GM12878 (cell line): ENCODE measurements at regions not wholly inside any gene's neighbourhood (a gene's known extent, or its start where the extent isn't known, plus 50 kb on each side); places are given as distances from the start of the nearest gene placed in this dataset.

Experiments
- IRF3 ChIP-seq: fragments of 450-650 bp; IDR thresholded peaks from 2 replicates; pipeline ENCODE4 v1.6.1; 2014; ENCODE audit warnings: mild to moderate bottlenecking
- IRF4 ChIP-seq: IDR thresholded peaks from 2 replicates; pipeline ENCODE4 v1.6.1; 2011; ENCODE audit warnings: low read depth, low read length
- NFYA ChIP-seq: IDR thresholded peaks from 2 replicates; pipeline ENCODE4 v1.6.1; 2011; ENCODE audit warnings: low read depth, mild to moderate bottlenecking, low read length, improper control_type of control experiment, borderline replicate concordance
- REST ChIP-seq: IDR thresholded peaks from 2 replicates; pipeline ENCODE4 v1.6.1; 2012; ENCODE audit warnings: mild to moderate bottlenecking, low read depth, low read length
- SIX5 ChIP-seq: IDR thresholded peaks from 2 replicates; pipeline ENCODE4 v1.6.1; 2011; ENCODE audit warnings: mild to moderate bottlenecking, low read depth, low read length, moderate library complexity; ENCODE audit not compliant: severe bottlenecking
- SRF ChIP-seq, 2 experiments: IDR thresholded peaks; 2 replicates each; pipeline ENCODE4 v1.6.1; 2011; ENCODE audit warnings: low read depth in 2 of 2, low read length in 2 of 2, mild to moderate bottlenecking in 1 of 2, moderate library complexity in 1 of 2
- SUZ12 ChIP-seq: fragments of 200-600 bp; sonication (generic); IDR thresholded peaks from one replicate; pipeline ENCODE4 v1.6.1; 2018; ENCODE audit warnings: antibody characterized with exemption, mild to moderate bottlenecking; ENCODE audit not compliant: unreplicated experiment
- USF1 ChIP-seq: IDR thresholded peaks from 2 replicates; pipeline ENCODE4 v1.6.1; 2011; ENCODE audit warnings: borderline replicate concordance, low read depth, mild to moderate bottlenecking, moderate library complexity, mixed read lengths, low read length; ENCODE audit not compliant: insufficient read depth; ENCODE audit errors: extremely low read length
- ZNF384 ChIP-seq: IDR thresholded peaks from 2 replicates; pipeline ENCODE4 v1.6.1; 2012; ENCODE audit warnings: low read depth, mild to moderate bottlenecking, low read length, improper control_type of control experiment, borderline replicate concordance
- TF ChIP-seq, protein P1 (sequence below): fragments of 450-650 bp; IDR thresholded peaks from 2 replicates; pipeline ENCODE4 v1.6.1; 2016; ENCODE audit warnings: mild to moderate bottlenecking

GRCh38 chr13:94966422-94966955 is 254.1 kb upstream of the SOX21 start (continued):
- TF ChIP-seq REST (no peak), SIX5 (no peak), NFYA (no peak), IRF4 (no peak), SRF (IDR thresholded peaks at IDR 0.05; ENCODE audit: low read depth in 2 of 2, low read length in 2 of 2) (no peak), IRF3 (no peak), SUZ12 (no peak), USF1 (no peak), ZNF384 (no peak)
- TF ChIP-seq, protein P1, sequence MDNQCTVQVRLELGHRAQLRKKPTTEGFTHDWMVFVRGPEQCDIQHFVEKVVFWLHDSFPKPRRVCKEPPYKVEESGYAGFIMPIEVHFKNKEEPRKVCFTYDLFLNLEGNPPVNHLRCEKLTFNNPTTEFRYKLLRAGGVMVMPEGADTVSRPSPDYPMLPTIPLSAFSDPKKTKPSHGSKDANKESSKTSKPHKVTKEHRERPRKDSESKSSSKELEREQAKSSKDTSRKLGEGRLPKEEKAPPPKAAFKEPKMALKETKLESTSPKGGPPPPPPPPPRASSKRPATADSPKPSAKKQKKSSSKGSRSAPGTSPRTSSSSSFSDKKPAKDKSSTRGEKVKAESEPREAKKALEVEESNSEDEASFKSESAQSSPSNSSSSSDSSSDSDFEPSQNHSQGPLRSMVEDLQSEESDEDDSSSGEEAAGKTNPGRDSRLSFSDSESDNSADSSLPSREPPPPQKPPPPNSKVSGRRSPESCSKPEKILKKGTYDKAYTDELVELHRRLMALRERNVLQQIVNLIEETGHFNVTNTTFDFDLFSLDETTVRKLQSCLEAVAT: no peak
- TF ChIP-seq, all 136 proteins: peak for 0
